Breast epithelium (tissue), 3 donors: ENCODE measurements at regions not wholly inside any gene's neighbourhood (a gene's known extent, or its start where the extent isn't known, plus 50 kb on each side); places are given as distances from the start of the nearest gene placed in this dataset.

Experiments
- POLR2A ChIP-seq: fragments of 450-650 bp; IDR thresholded peaks from one replicate; pipeline ENCODE4 v1.6.1; 2016; ENCODE audit warnings: antibody characterized with exemption, mild to moderate bottlenecking, moderate library complexity
- POLR2AphosphoS5 ChIP-seq, 3 donors: sonication (generic); formaldehyde crosslinking; IDR thresholded peaks; one replicate each; pipeline ENCODE4 v1.6.1; 2017; ENCODE audit warnings: antibody characterized with exemption in 3 of 3
- TF ChIP-seq, protein P1 (sequence below), 3 donors: fragments of 450-650 bp; IDR thresholded peaks; one replicate each; pipeline ENCODE4 v1.5.1; 2016 to 2017; ENCODE audit warnings: antibody characterized with exemption in 3 of 3, mild to moderate bottlenecking in 3 of 3, moderate library complexity in 3 of 3

DNA sequence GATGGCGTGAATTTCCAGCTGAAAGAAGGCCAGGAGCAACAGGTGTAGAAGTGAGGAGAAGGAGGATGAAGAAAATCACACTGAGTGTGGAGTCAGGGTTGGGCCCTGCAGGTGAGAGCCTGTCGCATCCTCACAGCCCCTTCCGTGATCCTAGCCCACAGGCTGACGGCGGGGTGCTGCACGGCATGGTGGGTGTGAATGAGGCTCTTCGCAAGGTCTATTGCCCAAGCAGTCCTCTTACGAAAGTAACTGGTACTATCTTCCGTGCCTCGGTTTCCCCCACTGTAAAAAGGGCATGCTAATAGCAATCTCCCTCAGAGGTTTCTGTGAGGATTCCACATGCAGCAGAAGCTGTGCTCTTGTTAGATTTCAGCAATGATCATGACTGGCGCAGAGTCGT is 129.9 kb upstream of the TNS3 start:
- TF ChIP-seq POLR2A (no peak), POLR2AphosphoS5 (IDR thresholded peaks at IDR 0.05) (no peak)
- TF ChIP-seq, protein P1, sequence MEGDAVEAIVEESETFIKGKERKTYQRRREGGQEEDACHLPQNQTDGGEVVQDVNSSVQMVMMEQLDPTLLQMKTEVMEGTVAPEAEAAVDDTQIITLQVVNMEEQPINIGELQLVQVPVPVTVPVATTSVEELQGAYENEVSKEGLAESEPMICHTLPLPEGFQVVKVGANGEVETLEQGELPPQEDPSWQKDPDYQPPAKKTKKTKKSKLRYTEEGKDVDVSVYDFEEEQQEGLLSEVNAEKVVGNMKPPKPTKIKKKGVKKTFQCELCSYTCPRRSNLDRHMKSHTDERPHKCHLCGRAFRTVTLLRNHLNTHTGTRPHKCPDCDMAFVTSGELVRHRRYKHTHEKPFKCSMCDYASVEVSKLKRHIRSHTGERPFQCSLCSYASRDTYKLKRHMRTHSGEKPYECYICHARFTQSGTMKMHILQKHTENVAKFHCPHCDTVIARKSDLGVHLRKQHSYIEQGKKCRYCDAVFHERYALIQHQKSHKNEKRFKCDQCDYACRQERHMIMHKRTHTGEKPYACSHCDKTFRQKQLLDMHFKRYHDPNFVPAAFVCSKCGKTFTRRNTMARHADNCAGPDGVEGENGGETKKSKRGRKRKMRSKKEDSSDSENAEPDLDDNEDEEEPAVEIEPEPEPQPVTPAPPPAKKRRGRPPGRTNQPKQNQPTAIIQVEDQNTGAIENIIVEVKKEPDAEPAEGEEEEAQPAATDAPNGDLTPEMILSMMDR (IDR thresholded peaks at IDR 0.05): no peak
